H1 (cell line): ENCODE measurements at regions not wholly inside any gene's neighbourhood (a gene's known extent, or its start where the extent isn't known, plus 50 kb on each side); places are given as distances from the start of the nearest gene placed in this dataset.

Experiments used
- CHD7 ChIP-seq: fragments of 300-600 bp; sonication (generic); IDR thresholded peaks from 2 replicates; pipeline ENCODE4 v1.7.1; 2012; ENCODE audit warnings: low read length, moderate library complexity, mild to moderate bottlenecking, inconsistent platforms; ENCODE audit not compliant: insufficient replicate concordance
- GABPA ChIP-seq: IDR thresholded peaks from 2 replicates; pipeline ENCODE4 v1.6.1; 2011; ENCODE audit warnings: mild to moderate bottlenecking, low read length, moderate library complexity, borderline replicate concordance; ENCODE audit not compliant: insufficient read depth
- PHF8 ChIP-seq: fragments of 200-600 bp; sonication (generic); conservative IDR thresholded peaks from 2 replicates; pipeline ENCODE4 v1.7.1; 2012; ENCODE audit warnings: low read depth, mild to moderate bottlenecking, inconsistent platforms, low read length, moderate library complexity
- RXRA ChIP-seq: IDR thresholded peaks from 2 replicates; pipeline ENCODE4 v1.6.1; 2011; ENCODE audit warnings: low read depth, mild to moderate bottlenecking, low read length, moderate library complexity; ENCODE audit not compliant: insufficient read depth
- SP4 ChIP-seq: IDR thresholded peaks from 2 replicates; pipeline ENCODE4 v1.6.1; 2012; ENCODE audit warnings: low read length, inconsistent platforms
- TCF12 ChIP-seq: IDR thresholded peaks from 2 replicates; pipeline ENCODE4 v1.6.1; 2011; ENCODE audit warnings: low read depth, mild to moderate bottlenecking, low read length

GRCh38 chr11:23283666-23284065 is 423.4 kb upstream of the CCDC179 start (continued):
- TF ChIP-seq CHD7 (no peak), GABPA (no peak), RXRA (no peak), TCF12 (no peak), SP4 (no peak), PHF8 (no peak)
- TF ChIP-seq, all 59 proteins: peak for 0
